Cardiac fibroblast (primary cell): ENCODE measurements at regions not wholly inside any gene's neighbourhood (a gene's known extent, or its start where the extent isn't known, plus 50 kb on each side); places are given as distances from the start of the nearest gene placed in this dataset.

ENCODE experiments used
- DNase-seq, 2 donors: peaks; one replicate each; pipeline versions ENCODE4 v3.0.0 to v3.0.0-alpha.2; 2010; ENCODE audit warnings: low read depth in 2 of 2
- H3K4me3 ChIP-seq, 2 donors: replicated peaks in 1 of 2; 1 replicate in 1 of 2; 2 replicates in 1 of 2; pipeline ENCODE4 v1.5.1; 2011; ENCODE audit warnings: low read depth in 2 of 2, low read length in 2 of 2, mild to moderate bottlenecking in 2 of 2, moderate library complexity in 1 of 2
- CTCF ChIP-seq: IDR thresholded peaks from one replicate; pipeline ENCODE4 v1.5.1; 2011; ENCODE audit warnings: low read depth, mild to moderate bottlenecking, low read length, inconsistent platforms

GRCh38 chr10:37684765-37685164 is 172.6 kb downstream of the ZNF248 start:
- DNase-seq: no peak
- no peak for TF ChIP-seq CTCF
- no peak overlapping the region for H3K4me3 ChIP-seq

GRCh38 chr10:37682617-37683016 is 174.8 kb downstream of the ZNF248 start:
- DNase-seq: no peak
- no peak overlapping the region for H3K4me3 ChIP-seq
- TF ChIP-seq CTCF: no peak

GRCh38 chr10:37681617-37681999 is 175.8 kb downstream of the ZNF248 start:
- H3K4me3 ChIP-seq: no peak overlapping the region
- no peak for TF ChIP-seq CTCF
- DNase-seq: no peak

- no peak for TF ChIP-seq CTCF
- H3K4me3 ChIP-seq: no peak overlapping the region
- no peak for DNase-seq
Observed at GRCh38 chr10:37680716-37681616, 176.4 kb downstream of the ZNF248 start.

GRCh38 chr10:37680243-37680683 is 177.1 kb downstream of the ZNF248 start:
- no peak for TF ChIP-seq CTCF
- no peak overlapping the region for H3K4me3 ChIP-seq
- DNase-seq: no peak

- TF ChIP-seq CTCF: no peak
- DNase-seq: no peak
- no peak overlapping the region for H3K4me3 ChIP-seq
Observed at GRCh38 chr10:37679465-37679864, 177.9 kb downstream of the ZNF248 start.
